K562 (cell line): ENCODE measurements at regions not wholly inside any gene's neighbourhood (a gene's known extent, or its start where the extent isn't known, plus 50 kb on each side); places are given as distances from the start of the nearest gene placed in this dataset.

Experiments
- ATAC-seq: fragments of 200-7000 bp; cut with Tn5 transposase; 3 replicates; pipeline ENCODE4 v1.9.1; 2020; ENCODE audit warnings: moderate library complexity
- BruUV-seq: library from RNA; stranded (reverse); fragments of 400-500 nt; replicated peaks from 2 replicates; lab custom pipeline; 2021; lab: Mats Ljungman, UMichigan
- CTCF ChIA-PET: fragments of 300-600 bp; formaldehyde crosslinking; extraction: SDS; loops from one replicate; lab custom pipeline; 2021; ENCODE audit warnings: low intra/inter-chr PET ratio; lab: Yijun Ruan, JAX
- POLR2A ChIA-PET: fragments of 300-600, 350-650 bp; sonication (Branson Sonifier 250); formaldehyde crosslinking; extraction: SDS; loops from one replicate; lab custom pipeline; 2021; ENCODE audit warnings: antibody characterized with exemption, inconsistent platforms; lab: Yijun Ruan, JAX
- DNase-seq, 4 experiments: peaks; one replicate each; pipeline versions ENCODE4 v3.0.0 to v3.0.0-alpha.2; 2011 to 2018; ENCODE audit warnings: low spot score in 3 of 4, mixed read lengths in 3 of 4; ENCODE audit errors: extremely low read depth in 1 of 4
- FAIRE-seq: peaks from 2 replicates; lab custom pipeline; 2011; peaks lifted over from hg19 to GRCh38; lab: Jason Lieb, UNC
- H2AFZ ChIP-seq: 2 replicates; pipeline ENCODE4 v1.6.0; 2011; ENCODE audit warnings: low read depth, low read length, control low read depth, inconsistent platforms
- H3K27ac ChIP-seq: fragments of 200-600 bp; 3 replicates; pipeline ENCODE4 v1.8.0; 2011; ENCODE audit warnings: low read depth, mild to moderate bottlenecking, control low read depth, inconsistent platforms, low read length, moderate library complexity, mixed read lengths; ENCODE audit errors: extremely low read depth
- H3K27me3 ChIP-seq, 2 experiments: fragments of 300-600 bp in 1 of 2; 2 replicates in 1 of 2; 3 replicates in 1 of 2; pipeline versions ENCODE4 v1.6.0 to v1.8.0; 2011; ENCODE audit warnings: inconsistent platforms in 2 of 2, low read length in 2 of 2, mild to moderate bottlenecking in 1 of 2, mixed read lengths in 1 of 2, moderate library complexity in 1 of 2; ENCODE audit not compliant: control insufficient read depth in 2 of 2, insufficient read depth in 2 of 2
- H3K36me3 ChIP-seq: fragments of 300-600 bp; 3 replicates; pipeline ENCODE4 v1.8.0; 2011; ENCODE audit warnings: mild to moderate bottlenecking, low read length, inconsistent platforms; ENCODE audit not compliant: control insufficient read depth, insufficient read depth
- H3K4me1 ChIP-seq, 2 experiments: fragments of 200-600 bp in 1 of 2; replicated peaks in 1 of 2; 2 replicates in 1 of 2; 3 replicates in 1 of 2; pipeline versions ENCODE4 v1.5.1 to v1.8.0; 2011; ENCODE audit warnings: inconsistent platforms in 2 of 2, low read length in 2 of 2, mild to moderate bottlenecking in 1 of 2, mixed read lengths in 1 of 2, moderate library complexity in 1 of 2; ENCODE audit not compliant: control insufficient read depth in 2 of 2, insufficient read depth in 2 of 2
- H3K4me2 ChIP-seq: 2 replicates; pipeline ENCODE4 v1.6.1; 2011; ENCODE audit warnings: low read length, control low read depth, inconsistent platforms, mixed read lengths; ENCODE audit not compliant: insufficient read depth
- H3K4me3 ChIP-seq: fragments of 200-600 bp; sonication (generic), shearing (Covaris generic); 2 replicates; pipeline ENCODE4 v1.5.1; 2016; ENCODE audit warnings: control low read depth, inconsistent platforms
- H3K79me2 ChIP-seq: fragments of 200-600 bp; 3 replicates; pipeline ENCODE4 v1.8.0; 2011; ENCODE audit warnings: low read length, inconsistent platforms; ENCODE audit not compliant: control insufficient read depth, insufficient read depth
- H3K9ac ChIP-seq, 2 experiments: 2 replicates each; pipeline versions ENCODE4 v1.6.0 to v1.6.1; 2011; ENCODE audit warnings: low read depth in 2 of 2, low read length in 2 of 2, control low read depth in 1 of 2, inconsistent platforms in 1 of 2, mild to moderate bottlenecking in 1 of 2, mixed read lengths in 1 of 2; ENCODE audit not compliant: insufficient read depth in 1 of 2
- H3K9me1 ChIP-seq: one replicate; pipeline ENCODE4 v1.6.0; 2011; ENCODE audit warnings: inconsistent platforms, mild to moderate bottlenecking, low read length, moderate library complexity; ENCODE audit not compliant: control insufficient read depth, insufficient read depth
- H3K9me3 ChIP-seq: replicated peaks from 2 replicates; pipeline ENCODE4 v1.5.1; 2011; ENCODE audit warnings: low read depth, low read length, inconsistent platforms; ENCODE audit not compliant: control insufficient read depth, insufficient read depth
- H4K20me1 ChIP-seq: replicated peaks from 2 replicates; pipeline ENCODE4 v1.6.1; 2011; ENCODE audit warnings: low read length, inconsistent platforms, mixed read lengths; ENCODE audit not compliant: control insufficient read depth, insufficient read depth
- BACH1 ChIP-seq: fragments of 200-800 bp; sonication (Bioruptor generic); IDR thresholded peaks from 2 replicates; pipeline ENCODE4 v1.6.1; 2016; ENCODE audit warnings: missing genetic modification characterization, missing compliant biosample characterization
- C11orf30 ChIP-seq: fragments of 450-650 bp; IDR thresholded peaks from 2 replicates; pipeline ENCODE4 v1.6.1; 2016; ENCODE audit warnings: low read depth, mild to moderate bottlenecking
- DIDO1 ChIP-seq: fragments of 450-650 bp; IDR thresholded peaks from 2 replicates; pipeline ENCODE4 v1.6.1; 2016; ENCODE audit warnings: low read depth, missing biosample characterization, missing genetic modification characterization
- FOXP1 ChIP-seq: sonication (generic); formaldehyde crosslinking; IDR thresholded peaks from 2 replicates; pipeline ENCODE4 v1.8.0; 2022; ENCODE audit warnings: mild to moderate bottlenecking, missing genetic modification reagents
- GATAD2A ChIP-seq: fragments of 450-650 bp; IDR thresholded peaks from 2 replicates; pipeline ENCODE4 v1.6.1; 2017
- HMG20A ChIP-seq: fragments of 450-650 bp; formaldehyde crosslinking; conservative IDR thresholded peaks from 2 replicates; pipeline ENCODE4 v1.4.0; 2020; ENCODE audit warnings: mild to moderate bottlenecking, mixed read lengths
- L3MBTL2 ChIP-seq: fragments of 450-650 bp; IDR thresholded peaks from 2 replicates; pipeline ENCODE4 v1.6.1; 2016; ENCODE audit warnings: mild to moderate bottlenecking, moderate library complexity
- NCOR1 ChIP-seq: fragments of 450-650 bp; IDR thresholded peaks from 2 replicates; pipeline ENCODE4 v1.6.1; 2016; ENCODE audit warnings: mild to moderate bottlenecking, moderate library complexity
- NR2C1 ChIP-seq, 2 experiments: fragments of 450-650 bp; IDR thresholded peaks; 2 replicates each; pipeline ENCODE4 v1.6.1; 2017; ENCODE audit warnings: mild to moderate bottlenecking in 2 of 2, antibody characterized with exemption in 1 of 2, inconsistent platforms in 1 of 2, missing compliant biosample characterization in 1 of 2, missing genetic modification characterization in 1 of 2
- SNIP1 ChIP-seq: fragments of 450-650 bp; IDR thresholded peaks from 2 replicates; pipeline ENCODE4 v1.7.1; 2017; ENCODE audit warnings: low read depth, mild to moderate bottlenecking
- TFE3 ChIP-seq: fragments of 450-650 bp; formaldehyde crosslinking; IDR thresholded peaks from 2 replicates; pipeline ENCODE4 v1.4.0; 2020; ENCODE audit warnings: mild to moderate bottlenecking, mixed read lengths
- THAP7 ChIP-seq: fragments of 250-450 bp; sonication (Bioruptor Pico); IDR thresholded peaks from 2 replicates; pipeline ENCODE4 v1.5.0; 2021
- ZFP36 ChIP-seq: fragments of 150-350 bp; IDR thresholded peaks from 2 replicates; pipeline ENCODE4 v1.6.1; 2018; ENCODE audit warnings: low read length, low read depth; ENCODE audit not compliant: partially characterized antibody
- ZNF644 ChIP-seq: fragments of 200-800 bp; sonication (Bioruptor generic); IDR thresholded peaks from 2 replicates; pipeline ENCODE4 v1.6.1; 2016; ENCODE audit warnings: low read depth, missing genetic modification characterization, missing compliant biosample characterization
- WGBS: fragments of 100-300 bp; shearing (Covaris generic); methylation state at CpG from one replicate; pipeline ENCODE4 v1.1.6; 2016; ENCODE audit warnings: low coverage, mixed read lengths; ENCODE audit not compliant: insufficient coverage; ENCODE audit errors: missing lambda C conversion rate; 5-methylcytosine and 5-hydroxymethylcytosine counted together
- in situ Hi-C: fragments of 300-500 bp; cut with MboI; formaldehyde crosslinking; loops from 4 replicates; pipeline ENCODE4 v1.15.0; 2018; ENCODE audit warnings: inconsistent platforms, mixed read lengths
- intact Hi-C: fragments of 100-400 bp; cut with micrococcal nuclease; formaldehyde crosslinking; loops from 2 replicates; pipeline ENCODE4 v1.14.2; 2022

- ATAC-seq (no peak), DNase-seq (no peak), FAIRE-seq (no peak)
- Histone ChIP-seq H3K36me3 (no peaks in the 10 kb centered on the region), H2AFZ (no peak overlapping the region), H3K9me1 (no peaks in the 10 kb centered on the region), H3K9me3 (no peaks in the 10 kb centered on the region), H3K27me3 (peaks cover 0 to 2% of the 10 kb centered on the region in 2 experiments; a peak in 1 of 5 replicates), H3K27ac (no peak overlapping the region), H3K4me3 (no peak overlapping the region), H3K79me2 (no peaks in the 10 kb centered on the region), H3K9ac (no peak overlapping the region), H3K4me2 (no peak overlapping the region), H3K4me1 (no peaks in the 10 kb centered on the region), H4K20me1 (no peaks in the 10 kb centered on the region)
- CTCF ChIA-PET: no interaction called here
- 0% methylated on average over 1 of the region's 1 CpG for WGBS
- intact Hi-C loops: no loop called here
- POLR2A ChIA-PET: no interaction called here
- no peak for TF ChIP-seq NR2C1 (IDR thresholded peaks at IDR 0.05)
- TF ChIP-seq NR2C1 (tag; IDR thresholded peaks at IDR 0.05): no peak
- TF ChIP-seq FOXP1 (CRISPR knock-in tag): no peak
- no peak for TF ChIP-seq NCOR1
- TF ChIP-seq BACH1 (tag): no peak
- no peak for TF ChIP-seq L3MBTL2
- no peak for TF ChIP-seq ZFP36
- in situ Hi-C loops: no loop called here
- BruUV-seq: no TSS peak
Observed at GRCh38 chr10:8255301-8255700, 200.8 kb downstream of the GATA3 start.

- CTCF ChIA-PET: no interaction called here
- Histone ChIP-seq H3K9me3 (no peaks in the 10 kb centered on the region), H3K4me3 (no peak overlapping the region), H3K36me3 (no peaks in the 10 kb centered on the region), H2AFZ (no peak overlapping the region), H3K27me3 (peaks cover 0 to 2% of the 10 kb centered on the region in 2 experiments; a peak in 2 of 5 replicates), H3K79me2 (no peaks in the 10 kb centered on the region), H4K20me1 (no peaks in the 10 kb centered on the region), H3K27ac (no peak overlapping the region), H3K4me2 (no peak overlapping the region), H3K9me1 (no peaks in the 10 kb centered on the region), H3K4me1 (no peaks in the 10 kb centered on the region), H3K9ac (no peak overlapping the region)
- no peak for DNase-seq
- BruUV-seq: no TSS peak
- POLR2A ChIA-PET: interaction anchor here (0.6 kb wide), 1 partner anchor 41 kb away, joined by 3 read pairs; no protein-coding TSS in a partner anchor
- in situ Hi-C loops: no loop called here
- 4% methylated on average over 16 of the region's 16 CpGs for WGBS
- FAIRE-seq: no peak
- intact Hi-C loops: no loop called here
- no peak for ATAC-seq
- no peak for TF ChIP-seq TFE3 (CRISPR knock-in tag)
- no peak for TF ChIP-seq ZFP36
- TF ChIP-seq NR2C1 (IDR thresholded peaks at IDR 0.05): no peak
- no peak for TF ChIP-seq NR2C1 (tag; IDR thresholded peaks at IDR 0.05)
- no peak for TF ChIP-seq THAP7 (CRISPR knock-in tag)
- no peak for TF ChIP-seq HMG20A
- no peak for TF ChIP-seq SNIP1
- TF ChIP-seq DIDO1 (tag): no peak
- no peak for TF ChIP-seq C11orf30
- TF ChIP-seq ZNF644 (tag): no peak
- TF ChIP-seq GATAD2A: no peak
Observed at GRCh38 chr10:8260645-8261044, 206.2 kb downstream of the GATA3 start.
